ENCODE measurements at regions not wholly inside any gene's neighbourhood (a gene's known extent, or its start where the extent isn't known, plus 50 kb on each side); places are given as distances from the start of the nearest gene placed in this dataset.

DNA sequence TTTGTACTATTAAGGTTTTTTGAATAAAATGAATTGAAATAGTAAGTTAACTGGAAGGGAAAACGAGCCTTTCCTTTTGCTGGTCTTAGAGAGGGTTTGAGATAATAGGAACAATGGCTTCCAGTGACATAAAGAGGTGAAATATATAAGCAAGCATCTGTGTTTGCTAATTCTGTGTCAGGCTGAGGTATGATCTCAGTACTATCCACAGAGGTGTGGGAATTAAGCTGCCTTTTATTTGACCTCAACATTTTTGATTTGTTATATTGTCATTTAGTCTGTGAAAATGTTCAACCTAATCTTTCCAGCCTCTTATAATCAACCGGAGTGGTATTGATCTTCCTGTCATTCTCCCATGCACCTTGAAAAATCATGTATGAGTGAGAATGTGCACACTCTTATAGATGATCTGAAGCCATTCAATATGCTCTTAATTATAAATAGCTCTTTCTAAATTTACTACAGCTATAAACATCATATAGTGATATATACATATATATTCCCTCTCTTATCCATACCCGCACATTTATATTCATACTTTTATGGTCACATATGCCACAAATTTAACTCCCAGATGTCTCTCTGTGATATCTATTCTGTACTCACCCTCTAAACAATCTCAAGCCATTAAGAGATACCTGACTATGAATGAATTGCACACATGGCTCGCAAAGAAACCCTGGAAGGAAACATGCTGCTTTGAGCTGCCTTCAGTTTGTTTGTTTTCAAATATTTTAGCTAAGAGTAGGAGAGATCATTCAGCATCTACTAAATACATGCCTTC lies 754.7 kb upstream of the NRSN1 start:
- H3K27me3 ChIP-seq = no peaks in the 10 kb centered on the region
- no peak overlapping the region for H3K4me3 ChIP-seq
- no peak for DNase-seq
- no peak overlapping the region for H3K27ac ChIP-seq
- H3K36me3 ChIP-seq = no peaks in the 10 kb centered on the region
- H3K4me1 ChIP-seq = no peaks in the 10 kb centered on the region
- H3K9me3 ChIP-seq (replicated peaks) = no peaks in the 10 kb centered on the region

DNA sequence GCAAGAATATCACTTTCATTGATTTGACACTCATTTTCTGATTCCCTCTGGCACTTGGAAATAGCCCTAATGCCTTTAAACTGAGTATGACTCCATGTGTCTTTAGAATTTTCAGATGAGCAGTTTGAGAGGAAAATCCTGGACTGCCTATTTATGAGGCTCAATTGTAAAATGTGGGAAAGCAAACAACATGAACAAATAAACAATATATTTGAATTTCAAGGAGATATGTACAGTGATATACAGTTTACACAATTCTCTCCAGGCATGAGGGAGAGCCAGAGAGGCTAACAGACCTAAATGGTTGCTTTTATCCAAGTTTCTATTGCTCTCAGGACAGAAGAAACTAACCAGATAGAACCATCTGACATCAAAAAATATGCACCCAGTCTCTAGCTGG lies 748.2 kb upstream of the NRSN1 start:
- Histone ChIP-seq H3K9me3 (replicated peaks) (no peaks in the 10 kb centered on the region), H3K27ac (no peak overlapping the region), H3K36me3 (no peaks in the 10 kb centered on the region), H3K4me1 (no peaks in the 10 kb centered on the region), H3K4me3 (no peak overlapping the region), H3K27me3 (no peaks in the 10 kb centered on the region)
- no peak for DNase-seq

DNA sequence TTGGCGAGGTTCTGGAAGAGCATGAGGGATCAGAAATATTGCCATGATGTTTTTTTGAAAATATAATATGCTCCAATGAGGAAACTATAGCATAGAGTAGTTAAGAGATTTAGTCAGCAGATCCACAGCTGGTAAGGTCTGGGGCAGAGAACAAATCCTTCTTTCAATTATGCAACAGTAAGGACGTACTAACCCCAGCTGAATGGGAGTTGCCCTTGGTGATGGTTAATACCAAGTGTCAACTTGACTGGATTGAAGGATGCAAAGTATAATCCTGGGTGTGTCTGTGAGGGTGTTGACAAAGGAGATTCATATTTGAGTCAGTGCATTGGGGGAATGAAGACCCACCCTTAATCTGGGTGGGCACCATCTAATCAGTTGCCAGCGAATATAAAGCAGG lies 745.5 kb upstream of the NRSN1 start:
- Histone ChIP-seq H3K27ac (no peak overlapping the region), H3K36me3 (no peaks in the 10 kb centered on the region), H3K4me1 (no peaks in the 10 kb centered on the region), H3K9me3 (replicated peaks) (no peaks in the 10 kb centered on the region), H3K4me3 (no peak overlapping the region), H3K27me3 (no peaks in the 10 kb centered on the region)
- no peak for DNase-seq

DNA sequence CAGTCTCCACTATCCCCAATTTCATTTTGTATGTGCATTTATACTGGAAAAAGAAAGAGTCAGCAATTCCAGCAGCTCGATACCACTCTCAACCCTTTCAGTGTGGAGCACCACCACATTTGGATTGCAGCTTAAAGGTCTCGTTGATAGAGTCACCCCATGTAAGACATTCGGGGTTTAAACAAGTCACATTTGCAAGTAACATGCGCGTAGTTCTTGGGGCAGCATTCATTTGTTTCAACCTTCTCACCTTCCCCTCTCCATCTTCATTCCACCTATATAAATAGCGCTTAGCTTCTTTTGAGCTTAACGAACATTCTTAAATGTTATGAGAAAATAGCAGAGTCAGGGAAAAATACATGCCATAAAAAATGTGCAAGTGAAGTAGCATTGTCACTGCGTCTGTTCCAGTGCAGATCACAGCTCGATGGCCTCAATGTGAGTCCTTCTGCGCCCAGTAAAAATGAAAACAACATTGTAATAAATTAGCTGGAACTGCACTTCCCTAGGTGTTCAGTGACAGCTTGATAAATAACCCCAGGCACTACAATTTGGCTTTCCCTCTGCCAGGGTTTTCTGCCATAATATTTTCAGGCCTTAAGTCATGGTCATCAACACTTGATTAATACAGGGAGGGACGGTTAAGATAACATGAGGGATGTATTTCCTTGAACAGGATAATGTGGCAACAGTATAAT lies 737.8 kb upstream of the NRSN1 start:
- Histone ChIP-seq H3K9me3 (replicated peaks) (no peaks in the 10 kb centered on the region), H3K27ac (no peak overlapping the region), H3K4me3 (no peak overlapping the region), H3K36me3 (no peaks in the 10 kb centered on the region), H3K27me3 (no peaks in the 10 kb centered on the region), H3K4me1 (no peaks in the 10 kb centered on the region)
- no peak for DNase-seq

DNA sequence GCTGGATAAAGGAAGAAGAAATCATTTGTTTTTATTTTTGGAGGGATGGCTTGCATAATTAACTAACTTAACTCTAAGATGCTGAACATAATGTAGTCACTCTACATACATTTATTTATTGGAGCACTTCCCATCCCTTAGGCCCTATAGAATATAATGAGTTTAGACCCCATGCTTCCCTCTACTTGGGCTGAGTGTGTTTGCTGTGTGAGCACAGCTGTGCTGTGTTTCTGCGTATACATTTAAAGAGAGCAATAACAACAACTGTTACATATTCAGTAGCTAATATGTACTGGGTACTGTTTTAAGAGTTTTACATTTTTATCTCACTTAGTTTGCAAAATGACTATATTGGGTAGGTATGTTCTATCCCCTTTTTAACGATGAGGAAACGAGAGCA lies 736.6 kb upstream of the NRSN1 start:
- no peaks in the 10 kb centered on the region for H3K27me3 ChIP-seq
- H3K27ac ChIP-seq = no peak overlapping the region
- H3K4me3 ChIP-seq = no peak overlapping the region
- peaks cover 5% of the 10 kb centered on the region for H3K4me1 ChIP-seq
- no peak for DNase-seq
- H3K9me3 ChIP-seq (replicated peaks) = no peaks in the 10 kb centered on the region
- H3K36me3 ChIP-seq = no peaks in the 10 kb centered on the region

DNA sequence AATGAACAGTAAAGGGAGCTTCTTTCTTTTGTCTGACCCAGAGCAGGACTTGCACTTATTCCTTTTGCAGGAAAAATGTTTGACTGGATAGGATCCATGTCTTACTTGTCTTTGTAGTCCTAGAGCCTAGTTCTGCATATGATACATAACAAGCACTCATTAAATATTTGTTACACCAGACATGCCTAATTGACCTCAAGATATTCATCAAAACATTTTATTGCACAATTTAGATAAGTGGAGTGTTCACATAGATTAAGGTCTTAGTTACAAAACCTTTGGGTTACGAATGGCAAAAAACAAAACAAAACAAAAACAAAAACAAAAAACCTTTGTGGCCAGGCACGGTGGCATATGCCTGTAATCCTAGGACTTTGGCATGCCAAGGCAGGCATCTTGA lies 735.8 kb upstream of the NRSN1 start:
- H3K36me3 ChIP-seq = no peaks in the 10 kb centered on the region
- no peaks in the 10 kb centered on the region for H3K27me3 ChIP-seq
- no peaks in the 10 kb centered on the region for H3K9me3 ChIP-seq (replicated peaks)
- H3K4me3 ChIP-seq = no peak overlapping the region
- DNase-seq = no peak
- H3K27ac ChIP-seq = no peak overlapping the region
- H3K4me1 ChIP-seq = peaks cover 12% of the 10 kb centered on the region

DNA sequence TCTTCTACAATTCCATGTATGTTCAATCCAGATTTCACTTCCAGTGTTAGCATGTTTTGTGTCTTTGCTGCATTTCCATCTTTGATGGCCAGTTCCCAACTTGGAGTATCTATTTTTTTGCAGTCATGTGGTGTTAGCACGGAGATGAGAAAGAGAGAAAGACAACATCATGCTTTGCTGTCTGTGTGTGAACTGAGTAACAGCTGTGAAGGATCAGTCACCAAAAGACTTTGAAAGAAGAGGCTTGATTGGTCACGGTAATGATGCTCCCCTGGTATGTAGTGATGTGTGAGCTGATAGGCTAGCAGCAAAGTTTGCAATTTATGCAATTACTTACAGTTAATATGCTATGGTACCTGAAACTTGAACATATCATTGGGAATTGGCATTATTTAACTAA lies 731.3 kb upstream of the NRSN1 start:
- H3K4me1 ChIP-seq = peaks cover 16% of the 10 kb centered on the region
- peak overlapping the region; percentile 88 for H3K27ac ChIP-seq
- peak; percentile 64 to 88 for DNase-seq
- H3K36me3 ChIP-seq = no peaks in the 10 kb centered on the region
- 0 out of 2 replicates have a peak overlapping the region, but pooled peaks have one; percentile 23 for H3K4me3 ChIP-seq
- H3K9me3 ChIP-seq (replicated peaks) = no peaks in the 10 kb centered on the region
- H3K27me3 ChIP-seq = no peaks in the 10 kb centered on the region

DNA sequence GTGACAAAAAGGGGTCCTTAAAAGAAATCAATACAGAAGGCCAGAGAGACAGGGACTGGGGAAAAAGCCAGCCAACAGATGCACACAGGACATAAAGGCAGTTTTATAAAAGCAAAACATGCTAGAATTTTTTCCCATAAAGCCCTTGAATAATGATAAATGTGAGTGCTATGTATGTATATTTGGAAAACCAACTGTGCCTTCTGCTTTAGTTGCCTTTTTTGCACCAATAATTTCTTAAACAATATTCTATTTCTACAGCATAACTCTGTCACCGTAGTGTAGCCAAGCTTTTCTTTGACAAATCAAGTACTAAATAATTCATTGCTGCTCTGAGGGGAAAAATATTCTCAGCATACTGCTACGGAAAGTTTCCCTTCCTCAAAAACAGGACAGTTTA lies 730.6 kb upstream of the NRSN1 start:
- no peaks in the 10 kb centered on the region for H3K9me3 ChIP-seq (replicated peaks)
- no peaks in the 10 kb centered on the region for H3K36me3 ChIP-seq
- no peak overlapping the region for H3K4me3 ChIP-seq
- H3K27ac ChIP-seq = peak overlapping the region; percentile 88
- no peak for DNase-seq
- H3K4me1 ChIP-seq = peaks cover 16% of the 10 kb centered on the region
- H3K27me3 ChIP-seq = no peaks in the 10 kb centered on the region

DNA sequence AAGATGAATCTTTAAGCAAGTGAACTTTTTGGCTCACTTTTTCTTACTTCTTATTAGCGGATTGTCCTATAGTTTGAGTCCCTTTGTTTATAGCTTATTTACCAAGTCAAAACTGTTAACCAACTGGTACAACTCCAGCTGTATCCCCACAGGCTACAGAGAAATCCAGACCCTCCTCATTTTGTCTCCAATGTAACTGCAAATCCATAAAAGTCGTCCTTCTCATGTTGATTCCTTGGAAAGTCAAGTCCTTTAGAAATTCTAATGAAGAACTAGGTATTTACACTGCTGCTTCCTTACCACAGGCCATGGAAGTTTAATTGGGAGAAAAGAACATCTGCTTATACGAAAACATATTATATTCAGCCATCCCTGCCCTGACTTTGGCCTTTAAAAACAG lies 729.1 kb upstream of the NRSN1 start:
- H3K9me3 ChIP-seq (replicated peaks) = no peaks in the 10 kb centered on the region
- no peak overlapping the region for H3K4me3 ChIP-seq
- no peaks in the 10 kb centered on the region for H3K27me3 ChIP-seq
- DNase-seq = no peak
- no peaks in the 10 kb centered on the region for H3K36me3 ChIP-seq
- H3K27ac ChIP-seq = no peak overlapping the region
- H3K4me1 ChIP-seq = peaks cover 16% of the 10 kb centered on the region

DNA sequence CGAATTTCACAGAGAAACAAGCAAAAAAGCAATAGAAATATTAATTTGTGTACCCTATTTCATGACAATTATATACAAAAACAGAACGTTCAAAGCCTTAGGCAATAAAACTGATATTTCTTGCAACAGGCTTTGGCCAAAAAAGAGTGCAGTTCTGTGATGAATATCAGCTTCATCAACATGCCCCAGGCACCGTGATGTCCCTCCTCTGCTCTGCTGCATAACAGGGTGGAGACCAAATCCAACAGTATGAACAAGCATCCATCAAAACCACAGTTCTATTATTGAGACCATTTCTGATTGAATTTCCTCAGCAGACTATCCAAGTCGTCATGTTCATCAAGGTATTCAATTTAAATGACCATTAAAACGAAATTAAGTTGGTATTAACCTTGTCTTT lies 722.6 kb upstream of the NRSN1 start:
- Histone ChIP-seq H3K27me3 (no peaks in the 10 kb centered on the region), H3K9me3 (replicated peaks) (no peaks in the 10 kb centered on the region), H3K4me3 (no peak overlapping the region), H3K36me3 (no peaks in the 10 kb centered on the region), H3K27ac (no peak overlapping the region), H3K4me1 (no peaks in the 10 kb centered on the region)
- DNase-seq = no peak

DNA sequence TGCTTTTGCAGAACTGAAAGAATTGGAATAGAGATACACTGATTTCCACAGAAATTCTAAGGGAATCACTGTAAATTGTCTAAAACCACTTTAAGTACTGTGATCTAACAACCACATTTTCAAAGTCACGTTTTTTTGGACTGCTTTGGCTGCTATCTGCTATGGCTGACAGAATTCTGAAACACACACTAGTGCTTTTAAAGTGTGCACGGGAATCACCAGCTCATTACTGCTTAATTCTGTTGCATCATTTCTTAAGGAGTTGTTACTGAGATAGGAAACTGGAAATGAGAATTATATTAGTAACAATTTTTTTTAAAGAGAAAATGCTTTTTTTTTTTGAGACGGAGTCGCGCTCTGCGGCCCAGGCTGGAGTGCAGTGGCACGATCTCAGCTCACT lies 716.5 kb upstream of the NRSN1 start:
- Histone ChIP-seq H3K36me3 (no peaks in the 10 kb centered on the region), H3K4me3 (no peak overlapping the region), H3K27me3 (no peaks in the 10 kb centered on the region), H3K4me1 (no peaks in the 10 kb centered on the region; the same call in 1 of the 2 replicates), H3K9me3 (replicated peaks) (no peaks in the 10 kb centered on the region), H3K27ac (no peak overlapping the region)
- no peak for DNase-seq

DNA sequence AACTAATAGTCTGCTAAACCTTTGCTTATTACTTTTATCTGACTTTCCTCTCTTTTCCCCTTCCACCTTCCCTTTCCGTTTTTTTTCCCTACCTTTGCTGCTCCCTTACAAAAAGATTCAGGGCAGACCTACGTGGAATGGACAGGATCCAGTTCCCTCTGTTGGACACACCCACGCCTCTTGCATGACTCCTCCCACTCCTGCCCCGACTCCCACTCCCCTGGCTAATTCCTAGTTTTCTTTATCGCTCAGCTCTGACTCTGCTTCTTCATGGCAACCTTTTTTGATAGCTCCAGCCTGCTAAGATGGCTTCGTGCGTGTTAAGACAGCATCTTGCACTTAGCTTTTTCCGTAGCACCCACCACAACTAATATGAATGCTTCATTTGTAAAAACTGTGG lies 715.6 kb upstream of the NRSN1 start:
- H3K9me3 ChIP-seq (replicated peaks) = no peaks in the 10 kb centered on the region
- no peaks in the 10 kb centered on the region for H3K36me3 ChIP-seq
- H3K4me3 ChIP-seq = no peak overlapping the region
- DNase-seq = no peak
- H3K27me3 ChIP-seq = no peaks in the 10 kb centered on the region
- no peak overlapping the region for H3K27ac ChIP-seq
- H3K4me1 ChIP-seq = no peaks in the 10 kb centered on the region; the same call in 1 of the 2 replicates

DNA sequence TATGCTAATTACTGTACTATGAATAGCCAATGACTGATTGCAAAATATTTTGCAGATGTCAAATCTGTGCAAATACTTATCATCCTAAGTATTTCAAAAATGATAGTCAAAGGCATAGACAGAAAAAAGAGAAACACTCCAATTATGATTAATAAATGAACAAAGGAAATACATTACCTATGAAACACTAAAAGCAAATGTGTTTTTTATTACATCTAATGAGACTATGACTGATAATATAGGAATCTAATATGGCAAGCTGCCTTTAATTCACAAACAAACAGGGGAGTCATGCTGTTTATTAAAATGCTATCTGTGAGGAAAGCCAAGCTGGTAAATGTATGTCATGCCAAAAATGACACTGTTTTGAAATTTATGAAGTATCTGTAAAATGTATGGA lies 713.2 kb upstream of the NRSN1 start:
- no peak overlapping the region for H3K4me3 ChIP-seq
- no peak overlapping the region for H3K27ac ChIP-seq
- no peaks in the 10 kb centered on the region for H3K36me3 ChIP-seq
- DNase-seq = no peak
- H3K9me3 ChIP-seq (replicated peaks) = no peaks in the 10 kb centered on the region
- no peaks in the 10 kb centered on the region for H3K27me3 ChIP-seq
- no peaks in the 10 kb centered on the region; the same call in 1 of the 2 replicates for H3K4me1 ChIP-seq

DNA sequence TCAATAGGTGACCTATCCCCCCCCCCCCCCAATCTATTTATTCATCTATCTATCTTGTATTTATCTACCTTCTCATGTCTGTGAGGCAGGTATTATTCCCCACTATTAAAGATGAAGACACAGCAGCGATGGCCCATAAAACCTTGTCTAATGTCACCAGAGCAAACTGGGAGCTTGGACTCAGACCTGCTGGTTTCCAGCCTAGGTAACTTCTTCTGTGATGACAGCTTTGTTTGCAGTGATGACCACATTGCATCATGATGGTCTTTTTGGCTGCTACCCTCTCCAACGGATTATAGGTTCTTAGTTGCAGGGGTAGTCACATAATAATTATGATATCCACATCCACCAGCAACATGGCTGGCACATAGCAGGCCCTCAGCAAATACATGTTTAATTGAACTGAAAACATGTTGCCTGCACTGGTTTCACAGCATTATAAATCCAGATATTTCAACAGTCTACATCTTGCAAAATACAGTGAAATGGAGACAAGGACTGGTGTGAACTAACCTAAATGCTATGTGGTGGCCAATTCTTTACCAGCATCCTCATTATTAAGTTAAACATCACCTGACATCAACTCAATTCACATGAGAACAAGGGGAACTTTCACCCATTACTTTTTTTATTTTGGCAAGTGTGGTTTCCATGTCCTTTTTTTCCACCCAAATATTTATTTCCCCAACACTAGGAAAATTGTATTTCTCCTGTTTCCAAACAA lies 712.5 kb upstream of the NRSN1 start:
- H3K36me3 ChIP-seq = no peaks in the 10 kb centered on the region
- no peaks in the 10 kb centered on the region for H3K27me3 ChIP-seq
- no peak overlapping the region for H3K4me3 ChIP-seq
- no peaks in the 10 kb centered on the region; the same call in 1 of the 2 replicates for H3K4me1 ChIP-seq
- no peak for DNase-seq
- H3K9me3 ChIP-seq (replicated peaks) = no peaks in the 10 kb centered on the region
- H3K27ac ChIP-seq = no peak overlapping the region

DNA sequence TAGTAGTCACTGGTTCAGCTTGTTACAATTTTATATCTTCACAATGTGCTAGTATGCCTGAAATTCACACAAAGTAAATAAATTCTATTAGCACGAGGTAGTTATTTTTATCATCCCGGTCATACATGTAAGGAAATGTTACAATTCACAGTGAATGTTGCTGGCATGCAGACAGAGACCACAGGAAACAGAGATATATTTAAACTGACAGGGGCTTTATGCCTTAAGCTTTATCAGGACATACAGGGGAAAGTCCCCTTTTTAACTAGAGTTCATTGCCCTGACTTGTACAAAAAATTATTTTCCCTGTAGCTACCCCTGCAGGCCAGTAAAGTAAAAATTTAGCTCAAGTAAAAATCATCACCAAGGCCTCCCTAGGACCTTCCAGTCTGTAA lies 712.0 kb upstream of the NRSN1 start:
- no peak overlapping the region for H3K27ac ChIP-seq
- no peak overlapping the region for H3K4me3 ChIP-seq
- H3K4me1 ChIP-seq = no peaks in the 10 kb centered on the region; the same call in 1 of the 2 replicates
- peak; percentile 4 to 56 for DNase-seq
- H3K36me3 ChIP-seq = no peaks in the 10 kb centered on the region
- no peaks in the 10 kb centered on the region for H3K27me3 ChIP-seq
- no peaks in the 10 kb centered on the region for H3K9me3 ChIP-seq (replicated peaks)
